Ovary (tissue), 7 donors: ENCODE measurements at regions not wholly inside any gene's neighbourhood (a gene's known extent, or its start where the extent isn't known, plus 50 kb on each side); places are given as distances from the start of the nearest gene placed in this dataset.

Experiments used
- DNase-seq, 5 donors: peaks; one replicate each; pipeline ENCODE4 v3.0.0-alpha.2; 2019 to 2020
- H3K27ac ChIP-seq, 2 donors: fragments of 200-600 bp; one replicate each; pipeline versions ENCODE4 v1.5.1 to v1.8.0; 2019 to 2022
- H3K27me3 ChIP-seq: fragments of 200-600 bp; one replicate; pipeline ENCODE4 v1.8.0; 2022
- H3K36me3 ChIP-seq: fragments of 200-600 bp; sonication (generic); one replicate; pipeline ENCODE4 v1.5.1; 2019
- H3K4me1 ChIP-seq: one replicate; pipeline ENCODE4 v1.8.1; 2013; ENCODE audit warnings: mild to moderate bottlenecking, moderate library complexity; ENCODE audit not compliant: insufficient read depth
- H3K4me3 ChIP-seq: fragments of 200-600 bp; sonication (generic); one replicate; pipeline ENCODE4 v1.5.1; 2017
- H3K9me3 ChIP-seq, 2 donors: fragments of 200-600 bp in 1 of 2; sonication (generic) in 1 of 2; one replicate each; pipeline versions ENCODE4 v1.5.1 to v1.8.1; 2013 to 2019; ENCODE audit warnings: mild to moderate bottlenecking in 1 of 2, moderate library complexity in 1 of 2
- CTCF ChIP-seq, 3 donors: fragments of 450-650 bp in 2 of 3; fragments of 200-600 bp in 1 of 3; IDR thresholded peaks; one replicate each; pipeline versions ENCODE4 v1.5.1 to v1.8.0; 2016 to 2022; ENCODE audit warnings: antibody characterized with exemption in 3 of 3, mild to moderate bottlenecking in 1 of 3
- EP300 ChIP-seq: sonication (generic); formaldehyde crosslinking; IDR thresholded peaks from one replicate; pipeline ENCODE4 v1.6.1; 2017; ENCODE audit warnings: antibody characterized with exemption
- POLR2A ChIP-seq: fragments of 450-650 bp; IDR thresholded peaks from one replicate; pipeline ENCODE4 v1.6.1; 2017; ENCODE audit warnings: antibody characterized with exemption, mild to moderate bottlenecking, moderate library complexity
- WGBS, 3 donors: extraction: QIAGEN DNeasy Blood & Tissue Kit in 1 of 3; methylation state at CpG; one replicate each; pipeline versions ENCODE4 v1.1.5 to v1.1.7; 2013 to 2017; 5-methylcytosine and 5-hydroxymethylcytosine counted together
- intact Hi-C, 4 donors: fragments of 100-400 bp; cut with DNase I; formaldehyde crosslinking; loops; one replicate each; pipeline versions ENCODE4 v1.11.0 to v1.15.1; 2022 to 2023
- donor health status: DM: no; HTN: no; CAD: no; lungs with moderate emphysema.
- donor health status: DM: no; HTN: no; CAD: no.
- donor health status: Bipolar disorder and iron deficiency.
- donor health status: DM: no; HTN: no; CAD: no.
- donor health status: DM: yes; HTN: yes; CAD: no.

GRCh38 chr3:132164469-132165092, 129.8 kb upstream of the CPNE4 start:
- Histone ChIP-seq H3K9me3 (no peaks in the 10 kb centered on the region), H3K4me3 (no peak overlapping the region), H3K36me3 (no peaks in the 10 kb centered on the region), H3K27ac (no peak overlapping the region), H3K27me3 (no peaks in the 10 kb centered on the region), H3K4me1 (no peaks in the 10 kb centered on the region)
- no peak for TF ChIP-seq CTCF (IDR thresholded peaks at IDR 0.05)
- TF ChIP-seq EP300 = no peak
- no peak for TF ChIP-seq POLR2A
- no peak for DNase-seq
- intact Hi-C loops = no loop called here
- WGBS, 3 donors = 0 to 13% (median 8%) methylated on average over 1 of the region's 1 CpG

GRCh38 chr3:132167870-132168269, 133.1 kb upstream of the CPNE4 start:
- 65 to 73% (median 67%) methylated on average over 5 of the region's 5 CpGs for WGBS, 3 donors
- DNase-seq = no peak
- intact Hi-C loops = no loop called here
- no peak overlapping the region for H3K27ac ChIP-seq
- TF ChIP-seq CTCF (IDR thresholded peaks at IDR 0.05) (no peak), POLR2A (no peak), EP300 (no peak)
- H3K36me3 ChIP-seq = no peaks in the 10 kb centered on the region
- no peaks in the 10 kb centered on the region for H3K4me1 ChIP-seq
- no peak overlapping the region for H3K4me3 ChIP-seq
- H3K27me3 ChIP-seq = no peaks in the 10 kb centered on the region
- H3K9me3 ChIP-seq = no peaks in the 10 kb centered on the region

- DNase-seq = no peak
- Histone ChIP-seq H3K27ac (no peak overlapping the region), H3K4me3 (no peak overlapping the region), H3K4me1 (no peaks in the 10 kb centered on the region), H3K27me3 (no peaks in the 10 kb centered on the region), H3K36me3 (no peaks in the 10 kb centered on the region), H3K9me3 (no peaks in the 10 kb centered on the region)
- WGBS, 3 donors = 73 to 88% (median 74%) methylated on average over 1 of the region's 1 CpG
- TF ChIP-seq CTCF (IDR thresholded peaks at IDR 0.05) (no peak), POLR2A (no peak), EP300 (no peak)
- intact Hi-C loops = no loop called here
Measured at GRCh38 chr3:132174500-132174899, 139.7 kb upstream of the CPNE4 start.

- Histone ChIP-seq H3K9me3 (no peaks in the 10 kb centered on the region), H3K4me3 (no peak overlapping the region), H3K4me1 (no peaks in the 10 kb centered on the region), H3K27me3 (no peaks in the 10 kb centered on the region), H3K27ac (no peak overlapping the region), H3K36me3 (no peaks in the 10 kb centered on the region)
- intact Hi-C loops = no loop called here
- no peak for DNase-seq
- TF ChIP-seq POLR2A = no peak
- 12 to 22% (median 19%) methylated on average over 3 of the region's 3 CpGs for WGBS, 3 donors
Measured at GRCh38 chr3:132180337-132180791, 136.8 kb upstream of the ACP3 start.

GRCh38 chr3:132183811-132184210, 133.4 kb upstream of the ACP3 start:
- no peak for DNase-seq
- Histone ChIP-seq H3K27me3 (no peaks in the 10 kb centered on the region), H3K4me1 (no peaks in the 10 kb centered on the region), H3K36me3 (no peaks in the 10 kb centered on the region), H3K4me3 (no peak overlapping the region), H3K9me3 (no peaks in the 10 kb centered on the region), H3K27ac (no peak overlapping the region)
- WGBS, 3 donors = 53 to 75% (median 54%) methylated on average over 1 of the region's 1 CpG
- TF ChIP-seq POLR2A (no peak), CTCF (IDR thresholded peaks at IDR 0.05) (no peak), EP300 (no peak)
- intact Hi-C loops = no loop called here
